ENCODE measurements at regions not wholly inside any gene's neighbourhood (a gene's known extent, or its start where the extent isn't known, plus 50 kb on each side); places are given as distances from the start of the nearest gene placed in this dataset.

- TF ChIP-seq, protein P1, sequence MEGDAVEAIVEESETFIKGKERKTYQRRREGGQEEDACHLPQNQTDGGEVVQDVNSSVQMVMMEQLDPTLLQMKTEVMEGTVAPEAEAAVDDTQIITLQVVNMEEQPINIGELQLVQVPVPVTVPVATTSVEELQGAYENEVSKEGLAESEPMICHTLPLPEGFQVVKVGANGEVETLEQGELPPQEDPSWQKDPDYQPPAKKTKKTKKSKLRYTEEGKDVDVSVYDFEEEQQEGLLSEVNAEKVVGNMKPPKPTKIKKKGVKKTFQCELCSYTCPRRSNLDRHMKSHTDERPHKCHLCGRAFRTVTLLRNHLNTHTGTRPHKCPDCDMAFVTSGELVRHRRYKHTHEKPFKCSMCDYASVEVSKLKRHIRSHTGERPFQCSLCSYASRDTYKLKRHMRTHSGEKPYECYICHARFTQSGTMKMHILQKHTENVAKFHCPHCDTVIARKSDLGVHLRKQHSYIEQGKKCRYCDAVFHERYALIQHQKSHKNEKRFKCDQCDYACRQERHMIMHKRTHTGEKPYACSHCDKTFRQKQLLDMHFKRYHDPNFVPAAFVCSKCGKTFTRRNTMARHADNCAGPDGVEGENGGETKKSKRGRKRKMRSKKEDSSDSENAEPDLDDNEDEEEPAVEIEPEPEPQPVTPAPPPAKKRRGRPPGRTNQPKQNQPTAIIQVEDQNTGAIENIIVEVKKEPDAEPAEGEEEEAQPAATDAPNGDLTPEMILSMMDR (IDR thresholded peaks at IDR 0.05; ENCODE audit: extremely low read depth in 1 of 2, insufficient read depth in 1 of 2, low read depth in 1 of 2, low read length in 2 of 2): no peak
- TF ChIP-seq POLR2AphosphoS5 (IDR thresholded peaks at IDR 0.05; ENCODE audit: insufficient read depth, low read depth, low read length) (no peak), POLR2A (IDR thresholded peaks at IDR 0.05; ENCODE audit: low read depth, low read length) (no peak), JUN (IDR thresholded peaks at IDR 0.05; ENCODE audit: borderline replicate concordance, insufficient read depth, insufficient read length, low read depth) (no peak)
Observed at GRCh38 chr6:6756526-6756925, 168.0 kb downstream of the LY86 start.
